ENCODE measurements at regions not wholly inside any gene's neighbourhood (a gene's known extent, or its start where the extent isn't known, plus 50 kb on each side); places are given as distances from the start of the nearest gene placed in this dataset.

DNA sequence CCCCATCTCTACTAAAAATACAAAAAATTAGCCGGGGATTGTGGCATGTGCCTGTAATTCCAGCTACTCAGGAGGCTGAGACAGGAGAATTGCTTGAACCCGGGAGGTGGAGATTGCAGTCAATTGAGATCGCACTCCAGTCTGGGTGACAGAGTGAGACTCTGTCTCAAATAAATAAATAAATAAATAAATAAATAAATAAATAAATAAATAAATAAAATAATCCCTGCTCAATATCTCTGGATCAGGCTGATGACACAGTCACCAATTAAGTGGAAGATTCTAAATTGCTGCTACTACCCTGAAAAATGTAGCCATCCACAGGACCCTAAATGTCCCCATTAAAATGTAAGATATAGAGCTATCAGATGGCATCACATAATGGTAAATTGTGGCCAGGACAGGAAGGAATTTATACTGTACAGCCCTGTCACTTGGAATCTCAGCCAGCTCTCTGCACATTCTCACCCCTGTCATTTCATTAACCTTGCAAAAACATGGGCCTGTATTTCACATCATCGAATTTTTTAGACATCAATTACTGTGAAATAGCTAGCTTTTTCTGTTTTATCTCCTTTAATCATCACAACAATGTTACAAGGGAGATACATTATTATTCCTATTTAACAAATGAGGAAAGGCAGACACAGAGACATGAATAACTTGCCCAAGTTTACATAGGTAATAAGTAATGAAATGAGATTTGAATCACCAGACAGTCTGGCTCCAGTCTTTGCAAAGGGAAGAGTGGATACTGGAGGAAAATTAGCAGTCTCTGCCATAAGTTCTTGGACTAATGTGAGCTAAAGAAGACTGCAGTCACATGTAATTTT is 56.7 kb upstream of the NTPCR start:
- no peak for DNase-seq

DNA sequence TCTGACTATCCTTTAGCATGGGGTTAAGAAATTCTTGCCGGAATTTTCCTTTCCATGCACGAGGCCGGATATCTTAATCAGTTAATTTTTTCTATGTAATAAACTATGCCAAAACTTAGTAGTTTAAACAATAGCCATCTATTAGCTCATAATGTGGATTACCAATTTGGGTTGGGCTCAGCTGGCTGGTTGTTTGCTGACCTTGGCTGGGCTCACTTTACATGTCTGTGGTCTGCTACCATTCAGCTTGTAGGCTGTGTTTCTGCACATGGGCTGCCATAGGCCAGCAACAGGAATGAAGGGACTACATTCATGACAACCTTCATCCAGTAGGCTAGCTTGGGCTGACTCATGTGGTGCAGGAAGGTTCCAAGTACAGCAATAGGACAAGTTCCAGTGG is 56.0 kb upstream of the NTPCR start:
- no peak for DNase-seq

DNA sequence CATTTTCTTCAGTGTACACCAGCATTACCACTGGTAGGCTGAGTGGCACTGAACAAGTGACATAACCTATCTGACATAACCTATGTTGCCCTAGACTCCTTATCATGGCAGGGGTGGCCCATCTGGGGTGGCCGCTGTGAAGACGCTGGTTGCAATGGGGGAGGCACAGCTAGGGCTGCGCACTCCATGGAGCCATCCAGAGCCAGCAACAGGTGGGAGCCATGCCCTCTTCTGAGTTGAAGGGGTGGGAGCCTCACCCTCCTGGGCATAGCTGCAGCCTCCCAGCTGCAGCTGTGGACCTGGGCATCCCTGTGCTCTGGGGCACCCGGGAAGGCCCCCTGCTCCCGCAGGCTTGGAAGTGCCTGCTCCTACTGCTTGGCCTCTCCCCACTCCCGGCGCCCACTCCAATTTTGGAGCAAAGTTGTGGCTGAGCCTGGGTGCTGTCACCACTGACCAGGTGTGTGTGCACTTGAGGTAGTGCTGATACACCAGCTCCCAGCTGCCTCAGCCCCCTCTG is 52.4 kb upstream of the NTPCR start:
- no peak for DNase-seq

DNA sequence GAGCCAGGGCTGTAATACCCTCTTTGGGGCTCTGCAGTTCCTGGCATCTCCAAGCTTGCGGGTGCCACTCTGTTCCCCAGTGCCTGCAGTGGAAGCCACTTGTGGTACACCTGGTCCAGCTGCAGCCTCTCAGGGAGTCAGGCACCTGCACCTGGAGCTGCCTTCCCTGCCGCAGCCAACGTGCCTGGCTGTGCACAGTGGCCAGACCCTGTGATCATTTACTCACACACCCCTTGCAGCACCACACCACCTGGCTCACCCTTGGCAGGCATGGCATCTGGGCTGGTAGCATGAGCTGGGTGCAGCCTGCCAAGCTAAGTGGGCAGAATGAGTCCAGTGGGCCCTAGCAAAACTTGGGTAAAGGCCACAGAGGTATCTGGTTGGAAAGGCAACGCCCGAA is 51.1 kb upstream of the NTPCR start:
- no peak for DNase-seq

DNA sequence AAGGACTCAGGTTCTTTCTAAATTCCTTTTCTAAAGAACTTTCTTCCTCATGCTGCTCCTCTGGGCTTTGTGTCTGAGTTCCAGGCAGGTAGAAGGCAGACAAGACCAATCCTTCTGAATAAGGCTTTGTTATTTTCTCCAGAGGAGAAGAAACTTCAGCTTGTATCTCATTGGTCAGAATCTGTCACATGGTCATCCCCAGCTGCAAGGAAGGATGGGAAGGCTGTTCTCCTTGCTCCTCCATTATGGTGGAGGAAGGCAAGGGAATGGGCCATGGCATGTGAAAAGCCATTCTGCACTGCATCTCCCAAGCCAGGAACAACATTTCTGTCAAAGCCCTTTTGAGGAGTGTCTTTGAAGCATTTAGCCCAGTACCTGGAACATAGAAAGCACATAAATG is 50.6 kb upstream of the NTPCR start:
- no peak for DNase-seq

All from NCI-H446 treated with DMSO at 0.1 percent for 48 hours (cell line).